ENCODE measurements at regions not wholly inside any gene's neighbourhood (a gene's known extent, or its start where the extent isn't known, plus 50 kb on each side); places are given as distances from the start of the nearest gene placed in this dataset.

GRCh38 chr12:76270657-76271358, 77.4 kb downstream of the BBS10 start:
- intact Hi-C loops (cut with DNase I) = no loop called here
- no peaks in the 10 kb centered on the region for H3K4me1 ChIP-seq
- H3K4me3 ChIP-seq = no peak overlapping the region
- no peak for DNase-seq (ENCODE audit: low spot score in 2 of 2)
- no peaks in the 10 kb centered on the region for H3K9me3 ChIP-seq
- TF ChIP-seq CTCF (IDR thresholded peaks at IDR 0.05) = no peak
- H3K27me3 ChIP-seq = no peaks in the 10 kb centered on the region
- no peak overlapping the region for H3K27ac ChIP-seq
- no peaks in the 10 kb centered on the region for H3K36me3 ChIP-seq

- no peak overlapping the region for H3K4me3 ChIP-seq
- no peaks in the 10 kb centered on the region for H3K4me1 ChIP-seq
- no peaks in the 10 kb centered on the region for H3K9me3 ChIP-seq
Measured at GRCh38 chr12:76268267-76268666, 79.9 kb downstream of the BBS10 start.

GRCh38 chr12:76266797-76267196, 81.4 kb downstream of the BBS10 start:
- Histone ChIP-seq H3K4me1 (no peaks in the 10 kb centered on the region), H3K4me3 (no peak overlapping the region), H3K27ac (no peak overlapping the region), H3K36me3 (no peaks in the 10 kb centered on the region), H3K9me3 (peaks cover 0 to 3% of the 10 kb centered on the region in 2 donors), H3K27me3 (no peaks in the 10 kb centered on the region)
- intact Hi-C loops (cut with DNase I) = no loop called here
- no peak for TF ChIP-seq CTCF (IDR thresholded peaks at IDR 0.05)
- no peak for DNase-seq (ENCODE audit: low spot score in 2 of 2)

More at GRCh38 chr12:76268267-76268666, 79.9 kb downstream of the BBS10 start:
- intact Hi-C loops (cut with DNase I) = no loop called here
- Histone ChIP-seq H3K27ac (no peak overlapping the region), H3K36me3 (no peaks in the 10 kb centered on the region), H3K27me3 (no peaks in the 10 kb centered on the region)
- no peak for DNase-seq (ENCODE audit: low spot score in 2 of 2)
- TF ChIP-seq CTCF (IDR thresholded peaks at IDR 0.05) = no peak

- intact Hi-C loops (cut with DNase I) = no loop called here
- Histone ChIP-seq H3K4me3 (no peak overlapping the region), H3K9me3 (peaks cover 0 to 6% of the 10 kb centered on the region in 2 donors), H3K27me3 (no peaks in the 10 kb centered on the region), H3K36me3 (no peaks in the 10 kb centered on the region), H3K27ac (no peak overlapping the region), H3K4me1 (no peaks in the 10 kb centered on the region)
- DNase-seq (ENCODE audit: low spot score in 2 of 2) = no peak
- TF ChIP-seq CTCF (IDR thresholded peaks at IDR 0.05) = no peak
Measured at GRCh38 chr12:76265424-76266180, 82.6 kb downstream of the BBS10 start.

GRCh38 chr12:76264611-76265012, 83.6 kb downstream of the BBS10 start:
- intact Hi-C loops (cut with DNase I) = no loop called here
- Histone ChIP-seq H3K4me3 (no peak overlapping the region), H3K9me3 (peaks cover 0 to 6% of the 10 kb centered on the region in 2 donors), H3K27me3 (no peaks in the 10 kb centered on the region), H3K4me1 (peaks cover 0 to 3% of the 10 kb centered on the region in 2 donors), H3K36me3 (no peaks in the 10 kb centered on the region), H3K27ac (no peak overlapping the region)
- TF ChIP-seq CTCF (IDR thresholded peaks at IDR 0.05) = no peak
- DNase-seq (ENCODE audit: low spot score in 2 of 2) = no peak
